Nephron progenitor cell (in vitro differentiated cells): ENCODE measurements at regions not wholly inside any gene's neighbourhood (a gene's known extent, or its start where the extent isn't known, plus 50 kb on each side); places are given as distances from the start of the nearest gene placed in this dataset.

Source experiments
- DNase-seq: peaks from one replicate; pipeline ENCODE4 v3.0.0; 2021
- H3K27ac Mint-ChIP-seq: 2 replicates; pipeline ENCODE4 v1.8.0; 2021; ENCODE audit warnings: mild to moderate bottlenecking, moderate library complexity, mixed read lengths
- H3K27me3 Mint-ChIP-seq: 2 replicates; pipeline ENCODE4 v1.8.0; 2021; ENCODE audit warnings: mild to moderate bottlenecking, low read depth, mixed read lengths; ENCODE audit not compliant: poor library complexity
- H3K36me3 Mint-ChIP-seq: 2 replicates; pipeline ENCODE4 v1.8.0; 2021; ENCODE audit warnings: low read depth, mixed read lengths
- H3K4me1 Mint-ChIP-seq: 2 replicates; pipeline ENCODE4 v1.8.0; 2021; ENCODE audit warnings: mixed read lengths
- H3K4me3 Mint-ChIP-seq: 2 replicates; pipeline ENCODE4 v1.8.0; 2021; ENCODE audit warnings: mild to moderate bottlenecking, moderate library complexity, mixed read lengths
- H3K9me3 Mint-ChIP-seq: 2 replicates; pipeline ENCODE4 v1.8.0; 2021; ENCODE audit warnings: mild to moderate bottlenecking, moderate library complexity, mixed read lengths
- TF ChIP-seq, protein P1 (sequence below): fragments of 200-600 bp; sonication (generic); IDR thresholded peaks from 2 replicates; pipeline ENCODE4 v1.5.0; 2021; ENCODE audit warnings: antibody characterized with exemption

DNA sequence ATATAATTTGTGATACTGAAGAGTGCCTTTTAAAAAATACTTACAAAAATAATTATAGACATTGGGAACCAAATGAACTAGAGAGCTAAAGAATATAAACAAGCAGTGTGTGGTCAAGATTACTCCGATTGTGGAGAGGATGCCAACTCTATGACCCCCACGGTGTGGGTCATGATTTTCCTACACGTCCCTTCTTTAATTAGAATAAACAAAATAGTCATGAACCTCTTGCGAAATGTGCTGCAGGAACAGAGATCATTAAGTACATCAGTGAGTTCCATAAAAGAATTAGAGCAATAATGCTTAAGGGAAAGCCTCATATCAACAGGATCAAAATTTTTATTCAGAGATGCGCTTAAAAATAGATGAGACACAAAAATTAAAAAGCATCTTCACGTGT is 476.6 kb upstream of the ROBO1 start:
- no peak for DNase-seq
- H3K4me3 Mint-ChIP-seq: no peak overlapping the region
- no peaks in the 10 kb centered on the region for H3K4me1 Mint-ChIP-seq
- H3K27me3 Mint-ChIP-seq: no peaks in the 10 kb centered on the region
- no peaks in the 10 kb centered on the region for H3K36me3 Mint-ChIP-seq
- H3K27ac Mint-ChIP-seq: no peak overlapping the region
- TF ChIP-seq, protein P1, sequence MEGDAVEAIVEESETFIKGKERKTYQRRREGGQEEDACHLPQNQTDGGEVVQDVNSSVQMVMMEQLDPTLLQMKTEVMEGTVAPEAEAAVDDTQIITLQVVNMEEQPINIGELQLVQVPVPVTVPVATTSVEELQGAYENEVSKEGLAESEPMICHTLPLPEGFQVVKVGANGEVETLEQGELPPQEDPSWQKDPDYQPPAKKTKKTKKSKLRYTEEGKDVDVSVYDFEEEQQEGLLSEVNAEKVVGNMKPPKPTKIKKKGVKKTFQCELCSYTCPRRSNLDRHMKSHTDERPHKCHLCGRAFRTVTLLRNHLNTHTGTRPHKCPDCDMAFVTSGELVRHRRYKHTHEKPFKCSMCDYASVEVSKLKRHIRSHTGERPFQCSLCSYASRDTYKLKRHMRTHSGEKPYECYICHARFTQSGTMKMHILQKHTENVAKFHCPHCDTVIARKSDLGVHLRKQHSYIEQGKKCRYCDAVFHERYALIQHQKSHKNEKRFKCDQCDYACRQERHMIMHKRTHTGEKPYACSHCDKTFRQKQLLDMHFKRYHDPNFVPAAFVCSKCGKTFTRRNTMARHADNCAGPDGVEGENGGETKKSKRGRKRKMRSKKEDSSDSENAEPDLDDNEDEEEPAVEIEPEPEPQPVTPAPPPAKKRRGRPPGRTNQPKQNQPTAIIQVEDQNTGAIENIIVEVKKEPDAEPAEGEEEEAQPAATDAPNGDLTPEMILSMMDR: no peak
- H3K9me3 Mint-ChIP-seq: peaks cover 12% of the 10 kb centered on the region

DNA sequence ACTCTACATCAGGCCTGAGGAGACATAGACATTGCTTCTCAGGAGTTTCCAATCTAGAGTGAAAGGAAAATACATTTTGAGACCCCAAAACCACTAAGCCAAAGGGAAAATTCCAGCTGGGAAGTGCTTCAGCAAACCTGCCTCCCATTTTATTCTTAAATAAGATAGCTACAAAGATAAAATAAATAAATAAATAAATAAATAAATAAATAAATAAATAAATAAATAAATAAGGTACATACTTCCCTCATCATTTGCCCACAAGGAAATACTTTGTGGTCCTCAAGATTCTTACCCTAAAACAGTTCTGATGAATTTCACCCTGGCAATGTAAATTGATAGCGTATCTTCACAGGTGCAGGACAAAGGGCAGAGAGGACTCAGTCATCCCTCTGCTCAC is 474.0 kb upstream of the ROBO1 start:
- Mint-ChIP-seq H3K4me3 (no peak overlapping the region), H3K4me1 (no peaks in the 10 kb centered on the region), H3K27ac (no peak overlapping the region), H3K36me3 (no peaks in the 10 kb centered on the region), H3K27me3 (no peaks in the 10 kb centered on the region), H3K9me3 (no peaks in the 10 kb centered on the region)
- DNase-seq: no peak
- TF ChIP-seq, protein P1: no peak

DNA sequence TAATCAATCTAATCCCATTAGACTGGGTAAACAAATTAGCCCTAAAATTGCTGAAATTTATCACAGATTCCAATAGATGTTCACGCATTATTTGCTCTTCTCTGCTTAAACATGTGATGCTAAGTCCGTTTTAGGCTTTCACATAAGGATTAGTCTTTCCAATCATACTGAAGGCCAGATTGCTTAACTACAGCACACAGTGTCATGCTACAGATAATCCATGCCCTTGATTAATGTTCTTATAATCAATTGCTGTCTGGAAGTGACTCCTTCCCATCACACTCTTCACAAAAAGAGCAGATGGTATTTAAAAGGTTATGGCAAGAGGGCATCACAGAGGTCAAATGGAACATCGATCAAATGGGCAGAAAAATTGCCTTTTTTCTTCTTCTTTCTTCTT is 471.5 kb upstream of the ROBO1 start:
- TF ChIP-seq, protein P1: no peak
- Mint-ChIP-seq H3K4me3 (no peak overlapping the region), H3K27ac (no peak overlapping the region)

DNA sequence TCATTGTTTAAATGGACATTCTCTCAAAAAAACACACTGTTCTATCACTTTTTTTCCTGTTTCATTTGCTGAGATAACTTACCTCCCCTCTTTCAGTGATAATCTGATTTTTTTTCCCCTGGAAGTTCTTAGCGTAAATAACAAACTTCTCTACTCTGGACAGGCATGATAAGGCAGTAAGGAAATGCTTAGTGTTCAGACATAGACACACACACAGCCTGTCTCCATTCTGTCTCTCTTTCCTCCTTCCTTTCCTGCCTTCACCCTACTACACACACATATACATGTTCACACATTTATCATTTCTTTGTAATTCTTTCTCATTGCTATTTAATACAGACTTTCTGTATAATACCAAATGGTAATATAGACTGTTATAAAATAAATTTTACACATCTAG is 470.8 kb upstream of the ROBO1 start:
- Mint-ChIP-seq H3K9me3 (no peaks in the 10 kb centered on the region), H3K4me3 (no peak overlapping the region), H3K27ac (no peak overlapping the region), H3K36me3 (no peaks in the 10 kb centered on the region), H3K4me1 (no peaks in the 10 kb centered on the region), H3K27me3 (no peaks in the 10 kb centered on the region)
- no peak for DNase-seq
- TF ChIP-seq, protein P1: no peak

More for the DNA sequence above, 471.5 kb upstream of the ROBO1 start:
- Mint-ChIP-seq H3K36me3 (no peaks in the 10 kb centered on the region), H3K27me3 (no peaks in the 10 kb centered on the region), H3K9me3 (no peaks in the 10 kb centered on the region), H3K4me1 (no peaks in the 10 kb centered on the region)
- no peak for DNase-seq

DNA sequence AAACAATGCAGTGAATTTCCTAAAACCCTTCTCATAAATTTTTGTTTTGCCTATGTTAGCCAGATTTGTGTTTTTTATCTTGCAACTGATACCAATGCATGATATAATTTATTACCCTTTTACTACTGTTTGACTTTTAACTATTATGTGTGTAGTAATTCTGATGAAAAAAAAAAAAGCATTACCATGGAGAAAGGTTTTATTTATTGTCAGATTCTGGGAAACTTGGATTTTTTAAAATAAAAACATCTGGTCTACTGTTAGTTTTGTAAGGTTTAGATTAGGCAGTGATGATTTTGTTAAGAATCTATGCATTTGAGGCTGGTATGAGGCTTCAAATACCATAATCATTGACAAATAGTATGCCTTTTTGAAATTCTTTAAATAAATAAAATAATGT is 470.4 kb upstream of the ROBO1 start:
- no peaks in the 10 kb centered on the region for H3K9me3 Mint-ChIP-seq
- no peaks in the 10 kb centered on the region for H3K36me3 Mint-ChIP-seq
- no peak overlapping the region for H3K27ac Mint-ChIP-seq
- no peaks in the 10 kb centered on the region for H3K4me1 Mint-ChIP-seq
- no peak for DNase-seq
- no peaks in the 10 kb centered on the region for H3K27me3 Mint-ChIP-seq
- TF ChIP-seq, protein P1: no peak
- no peak overlapping the region for H3K4me3 Mint-ChIP-seq

DNA sequence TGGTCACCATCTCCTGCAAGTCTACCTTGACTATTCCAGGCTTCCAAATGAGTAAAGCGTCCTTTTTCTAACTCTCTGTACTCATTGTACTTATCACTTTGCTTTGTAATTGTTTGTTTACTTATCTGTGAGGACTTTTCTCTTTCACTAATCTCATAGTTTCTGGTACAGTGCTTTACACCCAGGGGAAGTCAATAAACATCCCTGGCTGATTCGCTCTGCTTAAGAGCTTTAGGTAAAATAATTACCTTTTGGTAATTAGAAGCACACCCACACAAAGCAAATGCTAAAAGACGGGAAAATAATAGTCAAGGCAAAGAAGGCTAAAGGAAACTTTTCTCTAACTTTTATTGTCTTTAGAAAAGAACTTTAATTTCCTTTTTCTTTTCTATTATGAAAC is 466.9 kb upstream of the ROBO1 start:
- DNase-seq: no peak
- no peaks in the 10 kb centered on the region for H3K9me3 Mint-ChIP-seq
- H3K27ac Mint-ChIP-seq: no peak overlapping the region
- no peak overlapping the region for H3K4me3 Mint-ChIP-seq
- H3K27me3 Mint-ChIP-seq: no peaks in the 10 kb centered on the region
- TF ChIP-seq, protein P1: no peak
- peaks cover 5% of the 10 kb centered on the region for H3K4me1 Mint-ChIP-seq
- H3K36me3 Mint-ChIP-seq: no peaks in the 10 kb centered on the region
